ENCODE measurements at regions not wholly inside any gene's neighbourhood (a gene's known extent, or its start where the extent isn't known, plus 50 kb on each side); places are given as distances from the start of the nearest gene placed in this dataset.

DNA sequence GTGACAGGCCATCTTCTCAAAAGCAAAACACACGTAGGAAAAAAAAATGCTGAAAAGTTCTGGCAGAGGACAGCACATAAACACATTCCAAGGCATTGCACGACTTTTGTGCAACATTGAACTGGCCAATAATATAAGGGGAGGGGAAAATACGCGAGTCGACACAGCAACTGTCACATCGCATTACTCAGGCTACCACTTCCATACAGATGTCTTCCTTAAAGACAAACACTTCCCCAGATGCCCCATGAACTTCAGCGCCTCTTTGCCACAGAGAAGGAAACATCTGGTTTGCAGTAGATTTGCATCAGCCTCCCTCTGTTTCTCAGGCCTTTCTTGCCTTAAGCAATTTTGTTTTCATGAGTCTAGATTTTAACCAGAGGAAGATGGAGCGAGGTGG, 144.4 kb upstream of the IGF1R start:
- TF ChIP-seq, protein P1, sequence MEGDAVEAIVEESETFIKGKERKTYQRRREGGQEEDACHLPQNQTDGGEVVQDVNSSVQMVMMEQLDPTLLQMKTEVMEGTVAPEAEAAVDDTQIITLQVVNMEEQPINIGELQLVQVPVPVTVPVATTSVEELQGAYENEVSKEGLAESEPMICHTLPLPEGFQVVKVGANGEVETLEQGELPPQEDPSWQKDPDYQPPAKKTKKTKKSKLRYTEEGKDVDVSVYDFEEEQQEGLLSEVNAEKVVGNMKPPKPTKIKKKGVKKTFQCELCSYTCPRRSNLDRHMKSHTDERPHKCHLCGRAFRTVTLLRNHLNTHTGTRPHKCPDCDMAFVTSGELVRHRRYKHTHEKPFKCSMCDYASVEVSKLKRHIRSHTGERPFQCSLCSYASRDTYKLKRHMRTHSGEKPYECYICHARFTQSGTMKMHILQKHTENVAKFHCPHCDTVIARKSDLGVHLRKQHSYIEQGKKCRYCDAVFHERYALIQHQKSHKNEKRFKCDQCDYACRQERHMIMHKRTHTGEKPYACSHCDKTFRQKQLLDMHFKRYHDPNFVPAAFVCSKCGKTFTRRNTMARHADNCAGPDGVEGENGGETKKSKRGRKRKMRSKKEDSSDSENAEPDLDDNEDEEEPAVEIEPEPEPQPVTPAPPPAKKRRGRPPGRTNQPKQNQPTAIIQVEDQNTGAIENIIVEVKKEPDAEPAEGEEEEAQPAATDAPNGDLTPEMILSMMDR (IDR thresholded peaks at IDR 0.05; ENCODE audit: insufficient read depth, low read depth, low read length), result no peak
- no peak for TF ChIP-seq EZH2 (IDR thresholded peaks at IDR 0.05; ENCODE audit: insufficient read depth, low read length)
